ENCODE measurements at regions not wholly inside any gene's neighbourhood (a gene's known extent, or its start where the extent isn't known, plus 50 kb on each side); places are given as distances from the start of the nearest gene placed in this dataset.
"Not testable (repeated sequence)": the region's sequence is repeated elsewhere in the genome, so short reads cannot be mapped to it uniquely, and the experiment has no call there.

- Histone ChIP-seq H3K4me1 (ENCODE audit: control insufficient read depth, low read depth, low read length) (no peaks in the 10 kb centered on the region), H3K9ac (ENCODE audit: low read length) (no peak overlapping the region), H3K36me3 (ENCODE audit: control insufficient read depth, low read depth, low read length) (no peaks in the 10 kb centered on the region), H3K27me3 (ENCODE audit: control insufficient read depth, insufficient read depth, low read length) (no peaks in the 10 kb centered on the region), H3K9me3 (ENCODE audit: control insufficient read depth, low read depth, low read length) (no peaks in the 10 kb centered on the region), H3K4me3 (ENCODE audit: low read length) (no peak overlapping the region), H3K27ac (ENCODE audit: low read length) (no peak overlapping the region)
Observed at GRCh38 chr7:69070476-69070875, 527.8 kb upstream of the AUTS2 start.

GRCh38 chr7:69076566-69076965, 521.7 kb upstream of the AUTS2 start:
- H3K36me3 ChIP-seq (ENCODE audit: control insufficient read depth, low read depth, low read length), result no peaks in the 10 kb centered on the region
- no peaks in the 10 kb centered on the region for H3K9me3 ChIP-seq (ENCODE audit: control insufficient read depth, low read depth, low read length)
- H3K27me3 ChIP-seq (ENCODE audit: control insufficient read depth, insufficient read depth, low read length), result no peaks in the 10 kb centered on the region
- no peak overlapping the region for H3K4me3 ChIP-seq (ENCODE audit: low read length)
- no peaks in the 10 kb centered on the region for H3K4me1 ChIP-seq (ENCODE audit: control insufficient read depth, low read depth, low read length)
- H3K27ac ChIP-seq (ENCODE audit: low read length), result no peak overlapping the region
- no peak overlapping the region for H3K9ac ChIP-seq (ENCODE audit: low read length)

DNA sequence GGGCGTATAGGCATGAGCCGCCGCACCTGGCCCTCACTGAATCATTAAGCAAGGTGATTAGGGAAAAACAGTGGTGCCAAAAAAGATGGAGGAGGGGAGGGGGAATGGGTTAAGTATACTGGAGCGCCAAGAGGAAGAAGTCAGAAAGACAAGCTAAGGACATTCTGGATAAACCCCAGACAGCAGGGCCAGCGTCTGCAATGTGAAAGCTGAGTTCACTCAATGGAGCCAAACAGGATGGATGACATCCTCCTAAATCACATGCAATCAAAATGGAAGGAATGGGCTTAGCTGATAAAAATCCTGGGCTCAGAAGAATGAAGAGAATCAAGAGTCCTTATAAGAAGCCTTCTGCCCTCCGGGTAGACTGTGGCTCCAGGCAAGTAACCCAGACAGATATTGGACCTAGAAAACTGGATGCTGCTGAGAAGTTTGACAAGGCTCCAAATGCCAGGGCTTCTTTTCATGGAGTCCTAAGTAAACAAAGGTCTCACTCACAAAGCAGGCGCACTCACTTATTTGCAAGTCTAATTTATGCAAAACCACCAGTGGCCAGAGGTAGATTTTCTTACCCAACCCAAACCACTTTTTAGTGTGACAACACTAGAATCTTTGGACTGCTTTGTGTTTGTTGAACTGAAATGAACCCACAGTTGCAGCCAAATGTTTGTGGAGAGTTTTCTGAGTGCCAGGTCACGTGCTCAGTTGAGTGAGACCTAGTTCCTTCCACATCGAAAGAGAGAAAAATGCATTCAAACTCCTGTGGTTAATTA, 519.1 kb upstream of the AUTS2 start:
- Histone ChIP-seq H3K4me1 (ENCODE audit: control insufficient read depth, low read depth, low read length) (no peaks in the 10 kb centered on the region), H3K9ac (ENCODE audit: low read length) (no peak overlapping the region), H3K27ac (ENCODE audit: low read length) (no peak overlapping the region), H3K9me3 (ENCODE audit: control insufficient read depth, low read depth, low read length) (no peaks in the 10 kb centered on the region), H3K4me3 (ENCODE audit: low read length) (no peak overlapping the region), H3K36me3 (ENCODE audit: control insufficient read depth, low read depth, low read length) (no peaks in the 10 kb centered on the region), H3K27me3 (ENCODE audit: control insufficient read depth, insufficient read depth, low read length) (no peaks in the 10 kb centered on the region)

- not testable (repeated sequence) for H3K9me3 ChIP-seq (ENCODE audit: control insufficient read depth, low read depth, low read length); H3K27ac ChIP-seq (ENCODE audit: low read length); H3K36me3 ChIP-seq (ENCODE audit: control insufficient read depth, low read depth, low read length); H3K27me3 ChIP-seq (ENCODE audit: control insufficient read depth, insufficient read depth, low read length); H3K4me1 ChIP-seq (ENCODE audit: control insufficient read depth, low read depth, low read length); H3K9ac ChIP-seq (ENCODE audit: low read length); H3K4me3 ChIP-seq (ENCODE audit: low read length)
Observed at GRCh38 chr7:69087281-69087680, 511.0 kb upstream of the AUTS2 start.

DNA sequence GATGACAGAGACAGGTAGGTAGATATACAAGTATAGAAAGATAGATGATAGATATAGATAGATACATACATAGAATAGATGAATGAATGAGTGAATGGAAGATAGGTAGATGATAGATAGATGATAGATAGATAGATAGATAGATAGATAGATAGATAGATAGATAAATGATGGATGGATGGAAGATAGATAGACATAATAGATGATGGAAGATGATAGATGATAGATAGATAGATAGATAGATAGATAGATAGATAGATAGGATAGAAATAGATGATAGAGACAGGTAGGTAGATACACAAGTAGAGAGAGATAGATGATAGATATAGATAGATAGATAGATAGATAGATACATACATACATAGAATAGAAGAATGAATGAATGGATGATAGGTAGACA, 510.1 kb upstream of the AUTS2 start:
- no peaks in the 10 kb centered on the region for H3K36me3 ChIP-seq (ENCODE audit: control insufficient read depth, low read depth, low read length)
- no peak overlapping the region for H3K4me3 ChIP-seq (ENCODE audit: low read length)
- H3K9me3 ChIP-seq (ENCODE audit: control insufficient read depth, low read depth, low read length), result peaks cover 2% of the 10 kb centered on the region
- H3K27me3 ChIP-seq (ENCODE audit: control insufficient read depth, insufficient read depth, low read length), result no peaks in the 10 kb centered on the region
- no peaks in the 10 kb centered on the region for H3K4me1 ChIP-seq (ENCODE audit: control insufficient read depth, low read depth, low read length)
- H3K27ac ChIP-seq (ENCODE audit: low read length), result no peak overlapping the region
- no peak overlapping the region for H3K9ac ChIP-seq (ENCODE audit: low read length)

DNA sequence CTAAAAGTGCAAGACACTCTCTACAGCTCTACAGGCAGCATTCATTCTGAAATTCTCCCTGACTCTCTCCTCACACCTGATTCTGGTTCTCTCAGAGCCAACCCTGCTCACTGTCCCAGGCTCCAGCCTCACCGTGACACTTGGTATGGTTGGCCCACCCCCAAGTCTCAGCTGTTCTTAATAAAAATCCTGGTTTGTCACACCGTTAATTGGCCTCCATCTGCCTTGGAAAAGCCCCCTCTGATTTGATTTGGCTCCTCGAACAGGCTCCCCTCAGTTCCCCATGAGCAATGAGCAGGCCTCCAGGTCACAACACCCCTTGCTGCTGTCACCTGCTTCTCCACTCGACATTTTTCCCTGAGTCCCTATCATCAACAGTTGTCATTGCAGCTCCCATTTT, 507.3 kb upstream of the AUTS2 start:
- H3K36me3 ChIP-seq (ENCODE audit: control insufficient read depth, low read depth, low read length), result no peaks in the 10 kb centered on the region
- no peak overlapping the region for H3K9ac ChIP-seq (ENCODE audit: low read length)
- no peak overlapping the region for H3K4me3 ChIP-seq (ENCODE audit: low read length)
- H3K9me3 ChIP-seq (ENCODE audit: control insufficient read depth, low read depth, low read length), result peaks cover 14% of the 10 kb centered on the region
- H3K4me1 ChIP-seq (ENCODE audit: control insufficient read depth, low read depth, low read length), result no peaks in the 10 kb centered on the region
- no peak overlapping the region for H3K27ac ChIP-seq (ENCODE audit: low read length)
- no peaks in the 10 kb centered on the region for H3K27me3 ChIP-seq (ENCODE audit: control insufficient read depth, insufficient read depth, low read length)

DNA sequence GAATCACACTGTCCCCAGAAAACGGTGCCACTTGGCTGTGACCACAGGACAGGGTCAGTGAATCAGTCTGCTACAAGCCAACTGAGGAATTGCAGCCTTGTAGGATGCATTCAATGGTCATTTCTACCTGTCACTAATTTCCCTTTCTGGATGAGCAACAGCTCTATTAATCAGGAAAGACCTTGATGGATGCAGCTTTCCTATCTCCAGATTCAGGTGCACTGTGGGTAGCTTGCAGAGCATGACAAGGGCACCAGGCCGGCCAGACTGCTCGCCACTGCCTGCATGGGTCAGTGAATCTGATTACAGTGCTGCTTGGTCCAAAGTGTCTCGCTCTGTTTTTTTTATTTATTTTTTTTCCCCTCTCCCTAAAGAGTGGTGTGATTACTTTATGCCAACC, 506.8 kb upstream of the AUTS2 start:
- Histone ChIP-seq H3K27me3 (ENCODE audit: control insufficient read depth, insufficient read depth, low read length) (no peaks in the 10 kb centered on the region), H3K9me3 (ENCODE audit: control insufficient read depth, low read depth, low read length) (peaks cover 14% of the 10 kb centered on the region), H3K27ac (ENCODE audit: low read length) (no peak overlapping the region), H3K36me3 (ENCODE audit: control insufficient read depth, low read depth, low read length) (no peaks in the 10 kb centered on the region), H3K9ac (ENCODE audit: low read length) (no peak overlapping the region), H3K4me3 (ENCODE audit: low read length) (no peak overlapping the region), H3K4me1 (ENCODE audit: control insufficient read depth, low read depth, low read length) (no peaks in the 10 kb centered on the region)

DNA sequence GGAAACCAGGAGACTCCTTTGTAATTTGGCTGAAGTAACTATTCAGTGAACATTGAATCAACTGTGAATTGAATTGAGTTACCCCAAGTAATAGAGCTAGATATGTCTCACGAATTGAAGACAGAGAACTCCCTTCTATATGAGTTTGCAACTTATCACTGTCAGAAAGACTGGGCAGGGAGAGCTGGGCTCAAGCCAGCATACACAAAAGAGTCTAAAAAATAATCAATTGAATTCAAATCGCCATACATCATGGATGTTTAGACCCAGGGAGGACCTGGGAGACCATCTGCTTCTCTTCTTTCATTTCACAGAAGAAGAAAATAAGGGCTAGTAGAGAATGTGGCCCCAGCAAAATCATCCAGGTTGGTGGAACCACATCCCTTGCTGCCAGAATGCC, 503.1 kb upstream of the AUTS2 start:
- Histone ChIP-seq H3K9ac (ENCODE audit: low read length) (no peak overlapping the region), H3K36me3 (ENCODE audit: control insufficient read depth, low read depth, low read length) (no peaks in the 10 kb centered on the region), H3K4me1 (ENCODE audit: control insufficient read depth, low read depth, low read length) (no peaks in the 10 kb centered on the region), H3K9me3 (ENCODE audit: control insufficient read depth, low read depth, low read length) (peaks cover 14% of the 10 kb centered on the region), H3K27ac (ENCODE audit: low read length) (no peak overlapping the region), H3K4me3 (ENCODE audit: low read length) (no peak overlapping the region), H3K27me3 (ENCODE audit: control insufficient read depth, insufficient read depth, low read length) (no peaks in the 10 kb centered on the region)

- Histone ChIP-seq H3K9ac (ENCODE audit: low read length) (no peak overlapping the region), H3K36me3 (ENCODE audit: control insufficient read depth, low read depth, low read length) (no peaks in the 10 kb centered on the region), H3K27me3 (ENCODE audit: control insufficient read depth, insufficient read depth, low read length) (no peaks in the 10 kb centered on the region), H3K27ac (ENCODE audit: low read length) (no peak overlapping the region), H3K4me3 (ENCODE audit: low read length) (no peak overlapping the region), H3K9me3 (ENCODE audit: control insufficient read depth, low read depth, low read length) (peaks cover 14% of the 10 kb centered on the region), H3K4me1 (ENCODE audit: control insufficient read depth, low read depth, low read length) (no peaks in the 10 kb centered on the region)
Observed at GRCh38 chr7:69095649-69096048, 502.6 kb upstream of the AUTS2 start.

GRCh38 chr7:69104023-69104422, 494.3 kb upstream of the AUTS2 start:
- Histone ChIP-seq H3K36me3 (ENCODE audit: control insufficient read depth, low read depth, low read length) (no peaks in the 10 kb centered on the region), H3K27me3 (ENCODE audit: control insufficient read depth, insufficient read depth, low read length) (peaks cover 10% of the 10 kb centered on the region), H3K9ac (ENCODE audit: low read length) (no peak overlapping the region), H3K4me3 (ENCODE audit: low read length) (no peak overlapping the region), H3K9me3 (ENCODE audit: control insufficient read depth, low read depth, low read length) (no peaks in the 10 kb centered on the region), H3K27ac (ENCODE audit: low read length) (no peak overlapping the region), H3K4me1 (ENCODE audit: control insufficient read depth, low read depth, low read length) (peaks cover 33% of the 10 kb centered on the region)

GRCh38 chr7:69105092-69105491, 493.2 kb upstream of the AUTS2 start:
- Histone ChIP-seq H3K4me3 (ENCODE audit: low read length) (no peak overlapping the region), H3K27ac (ENCODE audit: low read length) (no peak overlapping the region), H3K36me3 (ENCODE audit: control insufficient read depth, low read depth, low read length) (no peaks in the 10 kb centered on the region), H3K9me3 (ENCODE audit: control insufficient read depth, low read depth, low read length) (no peaks in the 10 kb centered on the region), H3K4me1 (ENCODE audit: control insufficient read depth, low read depth, low read length) (peaks cover 35% of the 10 kb centered on the region), H3K27me3 (ENCODE audit: control insufficient read depth, insufficient read depth, low read length) (peaks cover 11% of the 10 kb centered on the region), H3K9ac (ENCODE audit: low read length) (no peak overlapping the region)

- no peak overlapping the region for H3K4me3 ChIP-seq (ENCODE audit: low read length)
- peaks cover 35% of the 10 kb centered on the region for H3K4me1 ChIP-seq (ENCODE audit: control insufficient read depth, low read depth, low read length)
- no peak overlapping the region for H3K9ac ChIP-seq (ENCODE audit: low read length)
- peaks cover 11% of the 10 kb centered on the region for H3K27me3 ChIP-seq (ENCODE audit: control insufficient read depth, insufficient read depth, low read length)
- H3K27ac ChIP-seq (ENCODE audit: low read length), result no peak overlapping the region
- H3K9me3 ChIP-seq (ENCODE audit: control insufficient read depth, low read depth, low read length), result no peaks in the 10 kb centered on the region
- no peaks in the 10 kb centered on the region for H3K36me3 ChIP-seq (ENCODE audit: control insufficient read depth, low read depth, low read length)
Observed at GRCh38 chr7:69105981-69106380, 492.3 kb upstream of the AUTS2 start.
